A549 (cell line): ENCODE measurements at regions not wholly inside any gene's neighbourhood (a gene's known extent, or its start where the extent isn't known, plus 50 kb on each side); places are given as distances from the start of the nearest gene placed in this dataset.

Experiments used
- HDAC2 ChIP-seq: fragments of 200-600 bp; sonication (generic); IDR thresholded peaks from 2 replicates; pipeline ENCODE4 v1.6.1; 2016
- KDM1A ChIP-seq: fragments of 200-600 bp; sonication (generic); IDR thresholded peaks from 2 replicates; pipeline ENCODE4 v1.6.1; 2016; ENCODE audit warnings: low read depth, mild to moderate bottlenecking
- TF ChIP-seq, protein P1 (sequence below): fragments of >200 bp; sonication (Bioruptor Twin); formaldehyde crosslinking; IDR thresholded peaks from 3 replicates; pipeline ENCODE4 v1.5.1; 2016

DNA sequence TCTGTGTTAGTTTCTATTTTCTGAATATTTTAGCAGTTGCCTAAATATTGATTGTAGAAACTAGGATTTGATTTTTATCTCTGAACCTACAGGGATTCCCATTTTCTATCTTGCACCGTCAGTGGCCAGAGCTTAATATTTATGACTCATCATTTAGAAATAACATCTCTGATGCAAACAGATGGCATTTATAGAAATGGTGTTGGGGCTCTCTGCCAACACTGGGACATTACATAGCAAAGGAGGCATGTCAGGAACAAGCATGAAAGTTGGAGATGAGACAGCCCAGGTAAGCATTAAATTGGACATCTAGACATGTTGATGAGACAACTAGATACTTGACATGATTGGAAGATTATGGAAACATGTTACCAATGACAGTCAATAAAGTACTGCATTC lies 165.3 kb upstream of the SYT4 start:
- TF ChIP-seq, protein P1, sequence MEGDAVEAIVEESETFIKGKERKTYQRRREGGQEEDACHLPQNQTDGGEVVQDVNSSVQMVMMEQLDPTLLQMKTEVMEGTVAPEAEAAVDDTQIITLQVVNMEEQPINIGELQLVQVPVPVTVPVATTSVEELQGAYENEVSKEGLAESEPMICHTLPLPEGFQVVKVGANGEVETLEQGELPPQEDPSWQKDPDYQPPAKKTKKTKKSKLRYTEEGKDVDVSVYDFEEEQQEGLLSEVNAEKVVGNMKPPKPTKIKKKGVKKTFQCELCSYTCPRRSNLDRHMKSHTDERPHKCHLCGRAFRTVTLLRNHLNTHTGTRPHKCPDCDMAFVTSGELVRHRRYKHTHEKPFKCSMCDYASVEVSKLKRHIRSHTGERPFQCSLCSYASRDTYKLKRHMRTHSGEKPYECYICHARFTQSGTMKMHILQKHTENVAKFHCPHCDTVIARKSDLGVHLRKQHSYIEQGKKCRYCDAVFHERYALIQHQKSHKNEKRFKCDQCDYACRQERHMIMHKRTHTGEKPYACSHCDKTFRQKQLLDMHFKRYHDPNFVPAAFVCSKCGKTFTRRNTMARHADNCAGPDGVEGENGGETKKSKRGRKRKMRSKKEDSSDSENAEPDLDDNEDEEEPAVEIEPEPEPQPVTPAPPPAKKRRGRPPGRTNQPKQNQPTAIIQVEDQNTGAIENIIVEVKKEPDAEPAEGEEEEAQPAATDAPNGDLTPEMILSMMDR: no peak
- TF ChIP-seq KDM1A (no peak), HDAC2 (no peak)
